HepG2 (cell line): ENCODE measurements at regions not wholly inside any gene's neighbourhood (a gene's known extent, or its start where the extent isn't known, plus 50 kb on each side); places are given as distances from the start of the nearest gene placed in this dataset.

Source experiments
- ATAC-seq: fragments of 200-7000 bp; cut with Tn5 transposase; 3 replicates; pipeline ENCODE4 v1.9.1; 2020; ENCODE audit warnings: mild to moderate bottlenecking, moderate library complexity
- BruUV-seq: library from RNA; stranded (reverse); fragments of 400-500 nt; replicated peaks from 2 replicates; lab custom pipeline; 2021; lab: Mats Ljungman, UMichigan
- CTCF ChIA-PET: fragments of 300-600 bp; formaldehyde crosslinking; extraction: SDS; loops from one replicate; lab custom pipeline; 2021; ENCODE audit warnings: low total read pairs, inconsistent platforms, low intra/inter-chr PET ratio; lab: Yijun Ruan, JAX
- POLR2A ChIA-PET: fragments of 350-600 bp; sonication (Branson Sonifier 250); formaldehyde crosslinking; loops from one replicate; lab custom pipeline; 2020; ENCODE audit warnings: antibody characterized with exemption, inconsistent platforms; lab: Yijun Ruan, JAX
- DNase-seq: peaks from one replicate; pipeline ENCODE4 v3.0.0-alpha.2; 2015; ENCODE audit warnings: low spot score
- FAIRE-seq: peaks from 3 replicates; lab custom pipeline; 2011; peaks lifted over from hg19 to GRCh38; lab: Jason Lieb, UNC
- H2AFZ ChIP-seq: one replicate; pipeline ENCODE4 v1.6.1; 2011; ENCODE audit warnings: low read length, inconsistent platforms
- H3K27ac ChIP-seq: fragments of 300-600 bp; 3 replicates; pipeline ENCODE4 v1.8.0; 2011; ENCODE audit warnings: mixed run types, mild to moderate bottlenecking, mixed read lengths, low read length, inconsistent platforms; ENCODE audit not compliant: insufficient read depth; ENCODE audit errors: extremely low read length
- H3K27me3 ChIP-seq, 2 experiments: fragments of 200-600 bp in 1 of 2; 2 replicates in 1 of 2; 3 replicates in 1 of 2; pipeline versions ENCODE4 v1.6.0 to v1.8.0; 2011; ENCODE audit warnings: low read length in 2 of 2, mild to moderate bottlenecking in 2 of 2, moderate library complexity in 2 of 2, inconsistent platforms in 1 of 2; ENCODE audit not compliant: insufficient read depth in 2 of 2, control insufficient read depth in 1 of 2
- H3K36me3 ChIP-seq, 2 experiments: fragments of 200-600 bp in 1 of 2; replicated peaks in 1 of 2; 2 replicates in 1 of 2; 3 replicates in 1 of 2; pipeline versions ENCODE4 v1.5.1 to v1.8.0; 2011; ENCODE audit warnings: low read length in 2 of 2, inconsistent platforms in 1 of 2; ENCODE audit not compliant: insufficient read depth in 2 of 2, control insufficient read depth in 1 of 2
- H3K4me1 ChIP-seq: 2 replicates; pipeline ENCODE4 v1.5.1; 2012; ENCODE audit warnings: low read length, inconsistent platforms; ENCODE audit not compliant: insufficient read depth
- H3K4me2 ChIP-seq: 2 replicates; pipeline ENCODE4 v1.6.0; 2011; ENCODE audit warnings: low read depth, low read length, inconsistent platforms
- H3K4me3 ChIP-seq, 3 experiments: fragments of 200-600 bp in 1 of 3; sonication (generic), shearing (Covaris generic) in 1 of 3; replicated peaks in 1 of 3; 2 replicates each; pipeline ENCODE4 v1.5.1; 2011 to 2016; ENCODE audit warnings: low read length in 3 of 3, inconsistent platforms in 2 of 3, low read depth in 2 of 3, mild to moderate bottlenecking in 2 of 3, control low read depth in 1 of 3, mixed read lengths in 1 of 3; ENCODE audit not compliant: insufficient read depth in 1 of 3
- H3K79me2 ChIP-seq: one replicate; pipeline ENCODE4 v1.6.1; 2011; ENCODE audit warnings: low read length, inconsistent platforms; ENCODE audit not compliant: insufficient read depth
- H3K9ac ChIP-seq: 2 replicates; pipeline ENCODE4 v1.6.0; 2011; ENCODE audit warnings: mild to moderate bottlenecking, low read depth, low read length, inconsistent platforms; ENCODE audit not compliant: insufficient read depth
- H3K9me3 ChIP-seq: 2 replicates; pipeline ENCODE4 v1.5.1; 2012; ENCODE audit warnings: mild to moderate bottlenecking, low read length
- H4K20me1 ChIP-seq: 2 replicates; pipeline ENCODE4 v1.6.0; 2011; ENCODE audit warnings: inconsistent platforms, mild to moderate bottlenecking, low read length, moderate library complexity; ENCODE audit not compliant: insufficient read depth
- FOXM1 ChIP-seq: sonication (generic); formaldehyde crosslinking; IDR thresholded peaks from 2 replicates; pipeline ENCODE4 v1.5.0; 2020; ENCODE audit warnings: missing genetic modification reagents
- KIAA2018 ChIP-seq: sonication (generic); formaldehyde crosslinking; IDR thresholded peaks from 2 replicates; pipeline ENCODE4 v1.5.0; 2020; ENCODE audit warnings: mild to moderate bottlenecking, missing genetic modification reagents, borderline replicate concordance
- REST ChIP-seq, 2 experiments: IDR thresholded peaks; 2 replicates each; pipeline ENCODE4 v1.6.1; 2011 to 2012; ENCODE audit warnings: low read length in 2 of 2, borderline replicate concordance in 1 of 2, low read depth in 1 of 2, mild to moderate bottlenecking in 1 of 2, moderate library complexity in 1 of 2
- ZNF317 ChIP-seq: sonication (generic); formaldehyde crosslinking; IDR thresholded peaks from 2 replicates; pipeline ENCODE4 v1.5.0; 2020; ENCODE audit warnings: mild to moderate bottlenecking, missing genetic modification reagents
- ZNF567 ChIP-seq: sonication (generic); formaldehyde crosslinking; IDR thresholded peaks from 2 replicates; pipeline ENCODE4 v1.8.1; 2023; ENCODE audit warnings: mild to moderate bottlenecking, missing genetic modification reagents, borderline replicate concordance
- WGBS: methylation state at CpG from one replicate; pipeline ENCODE4 v1.1.6; 2017; ENCODE audit warnings: low lambda C conversion rate; 5-methylcytosine and 5-hydroxymethylcytosine counted together
- in situ Hi-C: cut with HindIII; loops from 2 replicates; pipeline ENCODE4 v1.10.0; 2017; ENCODE audit warnings: low pct_unique_long_range_greater_than_20kb; ENCODE audit not compliant: extremely low pct_ligation_motif_present
- intact Hi-C: fragments of 100-400 bp; cut with micrococcal nuclease; formaldehyde crosslinking; loops from one replicate; pipeline ENCODE4 v1.10.0; 2022; ENCODE audit not compliant: unreplicated experiment

GRCh38 chr13:30020726-30021312 is 170.4 kb upstream of the UBL3 start:
- CTCF ChIA-PET: no interaction called here
- FAIRE-seq (no peak), DNase-seq (no peak), ATAC-seq (no peak)
- TF ChIP-seq FOXM1 (CRISPR knock-in tag) (no peak), ZNF317 (CRISPR knock-in tag) (no peak), ZNF567 (no peak), KIAA2018 (no peak), REST (IDR thresholded peaks at IDR 0.05; ENCODE audit: borderline replicate concordance in 1 of 2, low read depth in 1 of 2, low read length in 2 of 2) (peak; percentile 13 to 37; a peak in 3 of 4 replicates)
- Histone ChIP-seq H3K4me1 (peaks cover 8% of the 10 kb centered on the region; the same call in 1 of the 2 replicates), H3K4me3 (no peak overlapping the region), H3K27me3 (no peaks in the 10 kb centered on the region; a peak in 1 of 5 replicates), H3K27ac (no peak overlapping the region), H4K20me1 (no peaks in the 10 kb centered on the region), H2AFZ (no peak overlapping the region), H3K79me2 (no peaks in the 10 kb centered on the region), H3K9me3 (no peaks in the 10 kb centered on the region), H3K4me2 (no peak overlapping the region), H3K9ac (no peak overlapping the region), H3K36me3 (no peaks in the 10 kb centered on the region)
- intact Hi-C loops (no loop called here), in situ Hi-C loops (no loop called here)
- POLR2A ChIA-PET: no interaction called here
- BruUV-seq: no TSS peak
- 74% methylated on average over 3 of the region's 4 CpGs for WGBS
